Left ventricle myocardium inferior (tissue), 1 donor: ENCODE measurements at regions not wholly inside any gene's neighbourhood (a gene's known extent, or its start where the extent isn't known, plus 50 kb on each side); places are given as distances from the start of the nearest gene placed in this dataset.

Experiments
- DNase-seq: peaks from one replicate; pipeline ENCODE4 v3.0.0-alpha.2; 2020
- H3K27ac ChIP-seq: fragments of 200-600 bp; replicated peaks from 2 replicates; pipeline ENCODE4 v1.8.0; 2021
- H3K27me3 ChIP-seq: fragments of 200-600 bp; 2 replicates; pipeline ENCODE4 v1.8.0; 2021; ENCODE audit warnings: low read depth
- H3K36me3 ChIP-seq: fragments of 200-600 bp; 2 replicates; pipeline ENCODE4 v1.8.0; 2021
- H3K4me1 ChIP-seq: fragments of 200-600 bp; 2 replicates; pipeline ENCODE4 v1.8.0; 2021
- H3K4me3 ChIP-seq: fragments of 200-600 bp; 2 replicates; pipeline ENCODE4 v1.8.0; 2021; ENCODE audit warnings: mild to moderate bottlenecking, moderate library complexity
- H3K9me3 ChIP-seq: fragments of 200-600 bp; replicated peaks from 2 replicates; pipeline ENCODE4 v1.8.0; 2021
- CTCF ChIP-seq: fragments of 200-600 bp; IDR thresholded peaks from 2 replicates; pipeline ENCODE4 v1.8.0; 2021; ENCODE audit warnings: antibody characterized with exemption, mild to moderate bottlenecking, borderline replicate concordance
- intact Hi-C: fragments of 100-400 bp; cut with micrococcal nuclease; formaldehyde crosslinking; loops from one replicate; pipeline ENCODE4 v1.11.0; 2022
- donor health status: DM: no; HTN: yes; CAD: no; lungs with severe emphysema.

- DNase-seq: no peak
- TF ChIP-seq CTCF: no peak
- intact Hi-C loops: no loop called here
- Histone ChIP-seq H3K4me3 (no peak overlapping the region), H3K27ac (no peak overlapping the region), H3K27me3 (no peaks in the 10 kb centered on the region), H3K36me3 (no peaks in the 10 kb centered on the region), H3K4me1 (no peaks in the 10 kb centered on the region), H3K9me3 (peaks cover 6% of the 10 kb centered on the region)
Observed at GRCh38 chr7:110061387-110061786, 1029.5 kb upstream of the LRRN3 start.

- Histone ChIP-seq H3K4me3 (no peak overlapping the region), H3K27me3 (no peaks in the 10 kb centered on the region), H3K9me3 (peaks cover 14% of the 10 kb centered on the region), H3K4me1 (no peaks in the 10 kb centered on the region), H3K36me3 (no peaks in the 10 kb centered on the region), H3K27ac (no peak overlapping the region)
- no peak for DNase-seq
- intact Hi-C loops: no loop called here
- no peak for TF ChIP-seq CTCF
Observed at GRCh38 chr7:110065121-110065520, 1025.8 kb upstream of the LRRN3 start.

- Histone ChIP-seq H3K27ac (no peak overlapping the region), H3K9me3 (peaks cover 14% of the 10 kb centered on the region), H3K36me3 (no peaks in the 10 kb centered on the region), H3K4me3 (no peak overlapping the region), H3K27me3 (no peaks in the 10 kb centered on the region), H3K4me1 (no peaks in the 10 kb centered on the region)
- DNase-seq: no peak
- intact Hi-C loops: no loop called here
- no peak for TF ChIP-seq CTCF
Observed at GRCh38 chr7:110066843-110067242, 1024.1 kb upstream of the LRRN3 start.

GRCh38 chr7:110071192-110071591 lies 1019.7 kb upstream of the LRRN3 start:
- no peak for DNase-seq
- H3K27me3 ChIP-seq: no peaks in the 10 kb centered on the region

GRCh38 chr7:110075450-110075849 lies 1015.5 kb upstream of the LRRN3 start:
- no peak overlapping the region for H3K27ac ChIP-seq
- intact Hi-C loops: no loop called here
- H3K4me1 ChIP-seq: no peaks in the 10 kb centered on the region
- DNase-seq: no peak
- H3K9me3 ChIP-seq: peaks cover 9% of the 10 kb centered on the region
- TF ChIP-seq CTCF: no peak
- no peak overlapping the region for H3K4me3 ChIP-seq
- no peaks in the 10 kb centered on the region for H3K36me3 ChIP-seq
- no peaks in the 10 kb centered on the region for H3K27me3 ChIP-seq

More at GRCh38 chr7:110071192-110071591, 1019.7 kb upstream of the LRRN3 start:
- no peak for TF ChIP-seq CTCF
- no peak overlapping the region for H3K27ac ChIP-seq
- no peak overlapping the region for H3K4me3 ChIP-seq
- H3K4me1 ChIP-seq: no peaks in the 10 kb centered on the region
- intact Hi-C loops: no loop called here
- no peaks in the 10 kb centered on the region for H3K36me3 ChIP-seq
- peaks cover 14% of the 10 kb centered on the region for H3K9me3 ChIP-seq

GRCh38 chr7:110076194-110076593 lies 1014.7 kb upstream of the LRRN3 start:
- peaks cover 12% of the 10 kb centered on the region for H3K9me3 ChIP-seq
- H3K4me3 ChIP-seq: no peak overlapping the region
- H3K27me3 ChIP-seq: no peaks in the 10 kb centered on the region
- no peaks in the 10 kb centered on the region for H3K4me1 ChIP-seq
- no peak for TF ChIP-seq CTCF
- intact Hi-C loops: no loop called here
- no peak for DNase-seq
- no peaks in the 10 kb centered on the region for H3K36me3 ChIP-seq
- no peak overlapping the region for H3K27ac ChIP-seq
